ENCODE measurements at regions not wholly inside any gene's neighbourhood (a gene's known extent, or its start where the extent isn't known, plus 50 kb on each side); places are given as distances from the start of the nearest gene placed in this dataset.

GRCh38 chr13:53159431-53159830 lies 130.8 kb downstream of the OLFM4 start:
- H3K79me2 ChIP-seq (ENCODE audit: insufficient read depth, low read length): no peaks in the 10 kb centered on the region
- H3K27me3 ChIP-seq (ENCODE audit: control insufficient read depth in 2 of 2, insufficient read depth in 2 of 2, low read length in 2 of 2): no peaks in the 10 kb centered on the region
- Mint-ChIP-seq H3K9me3 (peaks cover 0 to 13% (median 7%) of the 10 kb centered on the region in 7 donors), H3K4me1 (no peaks in the 10 kb centered on the region), H3K36me3 (no peaks in the 10 kb centered on the region), H3K4me3 (no peak overlapping the region), H3K27ac (no peak overlapping the region), H3K27me3 (ENCODE audit: low read depth in 3 of 3) (peaks cover 0 to 2% (median 0%) of the 10 kb centered on the region in 3 donors)
- no peak overlapping the region for H3K4me3 ChIP-seq (replicated peaks in 1 of 3; ENCODE audit: low read depth in 2 of 3, low read length in 3 of 3)
- TF ChIP-seq CTCF (IDR thresholded peaks at IDR 0.05): no peak
- no peaks in the 10 kb centered on the region for H4K20me1 ChIP-seq (ENCODE audit: insufficient read depth, low read length)
- no peak overlapping the region for H2AFZ ChIP-seq (ENCODE audit: insufficient read depth, low read depth, low read length, poor library complexity, severe bottlenecking)
- no peak overlapping the region for H3K27ac ChIP-seq (ENCODE audit: low read depth in 1 of 2, low read length in 2 of 2)
- no peak overlapping the region for H3K4me2 ChIP-seq (replicated peaks; ENCODE audit: extremely low read depth, low read length, poor library complexity, severe bottlenecking)
- no peaks in the 10 kb centered on the region for H3K4me1 ChIP-seq (ENCODE audit: control insufficient read depth in 1 of 2, insufficient read depth in 2 of 2, low read length in 2 of 2)
- peaks cover 3 to 5% of the 10 kb centered on the region in 2 donors for H3K9me3 ChIP-seq (replicated peaks in 1 of 2; ENCODE audit: control insufficient read depth in 1 of 2, insufficient read depth in 1 of 2, low read length in 2 of 2)
- DNase-seq: no peak
- no CpG with 5 or more reads among the region's 1 CpG for WGBS (ENCODE audit: insufficient coverage)
- no peaks in the 10 kb centered on the region for H3K36me3 ChIP-seq (replicated peaks in 1 of 2; ENCODE audit: control insufficient read depth in 1 of 2, insufficient read depth in 2 of 2, low read length in 2 of 2)
- intact Hi-C loops (cut with micrococcal nuclease): no loop called here
- H3K9ac ChIP-seq (ENCODE audit: insufficient read depth, low read length, poor library complexity, severe bottlenecking): no peak overlapping the region

- H3K27ac Mint-ChIP-seq: no peak overlapping the region
- H3K4me1 ChIP-seq (ENCODE audit: control insufficient read depth in 1 of 2, insufficient read depth in 2 of 2, low read length in 2 of 2): no peaks in the 10 kb centered on the region
- no peak overlapping the region for H2AFZ ChIP-seq (ENCODE audit: insufficient read depth, low read depth, low read length, poor library complexity, severe bottlenecking)
- peaks cover 0 to 17% (median 7%) of the 10 kb centered on the region in 7 donors for H3K9me3 Mint-ChIP-seq
- H4K20me1 ChIP-seq (ENCODE audit: insufficient read depth, low read length): no peaks in the 10 kb centered on the region
- peaks cover 0 to 2% (median 0%) of the 10 kb centered on the region in 3 donors for H3K27me3 Mint-ChIP-seq (ENCODE audit: low read depth in 3 of 3)
- WGBS (ENCODE audit: insufficient coverage): 90% methylated on average over 7 of the region's 7 CpGs
- no peak for DNase-seq
- H3K27me3 ChIP-seq (ENCODE audit: control insufficient read depth in 2 of 2, insufficient read depth in 2 of 2, low read length in 2 of 2): no peaks in the 10 kb centered on the region
- no peaks in the 10 kb centered on the region for H3K36me3 Mint-ChIP-seq
- H3K9ac ChIP-seq (ENCODE audit: insufficient read depth, low read length, poor library complexity, severe bottlenecking): no peak overlapping the region
- no peaks in the 10 kb centered on the region for H3K79me2 ChIP-seq (ENCODE audit: insufficient read depth, low read length)
- no peaks in the 10 kb centered on the region for H3K36me3 ChIP-seq (replicated peaks in 1 of 2; ENCODE audit: control insufficient read depth in 1 of 2, insufficient read depth in 2 of 2, low read length in 2 of 2)
- intact Hi-C loops (cut with micrococcal nuclease): no loop called here
- H3K4me2 ChIP-seq (replicated peaks; ENCODE audit: extremely low read depth, low read length, poor library complexity, severe bottlenecking): no peak overlapping the region
- peaks cover 3 to 5% of the 10 kb centered on the region in 2 donors for H3K9me3 ChIP-seq (replicated peaks in 1 of 2; ENCODE audit: control insufficient read depth in 1 of 2, insufficient read depth in 1 of 2, low read length in 2 of 2)
- no peak overlapping the region for H3K4me3 ChIP-seq (replicated peaks in 1 of 3; ENCODE audit: low read depth in 2 of 3, low read length in 3 of 3)
- no peak for TF ChIP-seq CTCF (IDR thresholded peaks at IDR 0.05)
- H3K27ac ChIP-seq (ENCODE audit: low read depth in 1 of 2, low read length in 2 of 2): no peak overlapping the region
- no peaks in the 10 kb centered on the region for H3K4me1 Mint-ChIP-seq
- H3K4me3 Mint-ChIP-seq: no peak overlapping the region
Measured at GRCh38 chr13:53160211-53160610, 131.6 kb downstream of the OLFM4 start.
